ENCODE measurements at regions not wholly inside any gene's neighbourhood (a gene's known extent, or its start where the extent isn't known, plus 50 kb on each side); places are given as distances from the start of the nearest gene placed in this dataset.
"Not testable (repeated sequence)": the region's sequence is repeated elsewhere in the genome, so short reads cannot be mapped to it uniquely, and the experiment has no call there.

GRCh38 chr12:59517522-59517921 lies 78.3 kb upstream of the SLC16A7 start:
- H3K36me3 Mint-ChIP-seq (ENCODE audit: low read depth) = no peaks in the 10 kb centered on the region
- no peak overlapping the region for H3K4me3 Mint-ChIP-seq
- DNase-seq = no peak
- H3K27ac Mint-ChIP-seq = no peak overlapping the region
- H3K27me3 Mint-ChIP-seq = no peaks in the 10 kb centered on the region
- no peaks in the 10 kb centered on the region for H3K9me3 Mint-ChIP-seq
- peaks cover 13% of the 10 kb centered on the region for H3K4me1 Mint-ChIP-seq (ENCODE audit: low read depth)

- H3K27me3 Mint-ChIP-seq = no peaks in the 10 kb centered on the region
- H3K4me1 Mint-ChIP-seq (ENCODE audit: low read depth) = peaks cover 17% of the 10 kb centered on the region
- no peaks in the 10 kb centered on the region for H3K36me3 Mint-ChIP-seq (ENCODE audit: low read depth)
- no peaks in the 10 kb centered on the region for H3K9me3 Mint-ChIP-seq
- DNase-seq = no peak
- no peak overlapping the region for H3K4me3 Mint-ChIP-seq
- H3K27ac Mint-ChIP-seq = no peak overlapping the region
Measured at GRCh38 chr12:59500915-59501314, 94.9 kb upstream of the SLC16A7 start.

GRCh38 chr12:59500335-59500734 lies 95.5 kb upstream of the SLC16A7 start:
- Mint-ChIP-seq H3K4me1 (ENCODE audit: low read depth) (peaks cover 17% of the 10 kb centered on the region), H3K27ac (no peak overlapping the region), H3K4me3 (no peak overlapping the region), H3K27me3 (no peaks in the 10 kb centered on the region), H3K36me3 (ENCODE audit: low read depth) (no peaks in the 10 kb centered on the region), H3K9me3 (no peaks in the 10 kb centered on the region)
- DNase-seq = no peak

GRCh38 chr12:59499774-59500173 lies 96.1 kb upstream of the SLC16A7 start:
- H3K27me3 Mint-ChIP-seq = no peaks in the 10 kb centered on the region
- H3K4me1 Mint-ChIP-seq (ENCODE audit: low read depth) = peaks cover 17% of the 10 kb centered on the region
- no peaks in the 10 kb centered on the region for H3K9me3 Mint-ChIP-seq
- DNase-seq = no peak
- H3K36me3 Mint-ChIP-seq (ENCODE audit: low read depth) = no peaks in the 10 kb centered on the region
- H3K27ac Mint-ChIP-seq = no peak overlapping the region
- no peak overlapping the region for H3K4me3 Mint-ChIP-seq

GRCh38 chr12:59494617-59495016 lies 101.2 kb upstream of the SLC16A7 start:
- Mint-ChIP-seq H3K27me3 (no peaks in the 10 kb centered on the region), H3K27ac (no peak overlapping the region), H3K9me3 (no peaks in the 10 kb centered on the region), H3K4me1 (ENCODE audit: low read depth) (peaks cover 3% of the 10 kb centered on the region), H3K36me3 (ENCODE audit: low read depth) (no peaks in the 10 kb centered on the region), H3K4me3 (no peak overlapping the region)
- no peak for DNase-seq

- DNase-seq = no peak
- Mint-ChIP-seq H3K9me3 (no peaks in the 10 kb centered on the region), H3K36me3 (ENCODE audit: low read depth) (no peaks in the 10 kb centered on the region), H3K27me3 (no peaks in the 10 kb centered on the region), H3K4me1 (ENCODE audit: low read depth) (no peaks in the 10 kb centered on the region), H3K27ac (no peak overlapping the region), H3K4me3 (no peak overlapping the region)
Measured at GRCh38 chr12:59491877-59492276, 104.0 kb upstream of the SLC16A7 start.

GRCh38 chr12:59486827-59487226 lies 109.0 kb upstream of the SLC16A7 start:
- DNase-seq = no peak
- Mint-ChIP-seq H3K36me3 (ENCODE audit: low read depth) (no peaks in the 10 kb centered on the region), H3K4me1 (ENCODE audit: low read depth) (no peaks in the 10 kb centered on the region), H3K27ac (no peak overlapping the region), H3K4me3 (no peak overlapping the region), H3K27me3 (no peaks in the 10 kb centered on the region), H3K9me3 (peaks cover 2% of the 10 kb centered on the region)

- Mint-ChIP-seq H3K9me3 (peaks cover 2% of the 10 kb centered on the region), H3K27me3 (no peaks in the 10 kb centered on the region), H3K36me3 (ENCODE audit: low read depth) (no peaks in the 10 kb centered on the region), H3K4me3 (no peak overlapping the region), H3K27ac (no peak overlapping the region), H3K4me1 (ENCODE audit: low read depth) (no peaks in the 10 kb centered on the region)
- DNase-seq = no peak
Measured at GRCh38 chr12:59484575-59484974, 111.3 kb upstream of the SLC16A7 start.

- H3K9me3 Mint-ChIP-seq; H3K4me3 Mint-ChIP-seq; H3K4me1 Mint-ChIP-seq (ENCODE audit: low read depth); DNase-seq; H3K27ac Mint-ChIP-seq; H3K36me3 Mint-ChIP-seq (ENCODE audit: low read depth): not testable (repeated sequence)
- peaks cover 11% of the 10 kb centered on the region for H3K27me3 Mint-ChIP-seq
Measured at GRCh38 chr12:59474236-59474635, 121.6 kb upstream of the SLC16A7 start.

GRCh38 chr12:59472273-59472672 lies 123.6 kb upstream of the SLC16A7 start:
- H3K36me3 Mint-ChIP-seq (ENCODE audit: low read depth) = no peaks in the 10 kb centered on the region
- DNase-seq = no peak

GRCh38 chr12:59459966-59460660 lies 135.7 kb upstream of the SLC16A7 start:
- Mint-ChIP-seq H3K4me3 (no peak overlapping the region), H3K4me1 (ENCODE audit: low read depth) (no peaks in the 10 kb centered on the region), H3K36me3 (ENCODE audit: low read depth) (no peaks in the 10 kb centered on the region), H3K9me3 (no peaks in the 10 kb centered on the region), H3K27me3 (no peaks in the 10 kb centered on the region), H3K27ac (no peak overlapping the region)
- DNase-seq = no peak

More at GRCh38 chr12:59472273-59472672, 123.6 kb upstream of the SLC16A7 start:
- Mint-ChIP-seq H3K9me3 (peaks cover 3% of the 10 kb centered on the region), H3K27me3 (peaks cover 11% of the 10 kb centered on the region), H3K4me1 (ENCODE audit: low read depth) (peaks cover 4% of the 10 kb centered on the region), H3K4me3 (no peak overlapping the region), H3K27ac (no peak overlapping the region)

GRCh38 chr12:59453475-59453874 lies 142.4 kb upstream of the SLC16A7 start:
- Mint-ChIP-seq H3K4me1 (ENCODE audit: low read depth) (no peaks in the 10 kb centered on the region), H3K27ac (no peak overlapping the region), H3K36me3 (ENCODE audit: low read depth) (no peaks in the 10 kb centered on the region), H3K9me3 (no peaks in the 10 kb centered on the region), H3K27me3 (no peaks in the 10 kb centered on the region), H3K4me3 (no peak overlapping the region)
- no peak for DNase-seq

- Mint-ChIP-seq H3K27ac (no peak overlapping the region), H3K27me3 (no peaks in the 10 kb centered on the region), H3K4me1 (ENCODE audit: low read depth) (no peaks in the 10 kb centered on the region), H3K9me3 (no peaks in the 10 kb centered on the region), H3K4me3 (no peak overlapping the region), H3K36me3 (ENCODE audit: low read depth) (no peaks in the 10 kb centered on the region)
- DNase-seq = no peak
Measured at GRCh38 chr12:59452746-59453145, 143.1 kb upstream of the SLC16A7 start.

GRCh38 chr12:59452259-59452658 lies 143.6 kb upstream of the SLC16A7 start:
- Mint-ChIP-seq H3K9me3 (no peaks in the 10 kb centered on the region), H3K4me3 (no peak overlapping the region), H3K27ac (no peak overlapping the region), H3K27me3 (no peaks in the 10 kb centered on the region), H3K4me1 (ENCODE audit: low read depth) (no peaks in the 10 kb centered on the region), H3K36me3 (ENCODE audit: low read depth) (no peaks in the 10 kb centered on the region)
- DNase-seq = no peak

- H3K27me3 Mint-ChIP-seq = peaks cover 2% of the 10 kb centered on the region
- H3K4me3 Mint-ChIP-seq = no peak overlapping the region
- H3K9me3 Mint-ChIP-seq = peaks cover 12% of the 10 kb centered on the region
Measured at GRCh38 chr12:59446116-59446515, 149.7 kb upstream of the SLC16A7 start.

GRCh38 chr12:59444932-59445331 lies 150.9 kb upstream of the SLC16A7 start:
- H3K4me1 Mint-ChIP-seq (ENCODE audit: low read depth) = no peaks in the 10 kb centered on the region
- no peaks in the 10 kb centered on the region for H3K36me3 Mint-ChIP-seq (ENCODE audit: low read depth)
- no peak for DNase-seq
- peaks cover 20% of the 10 kb centered on the region for H3K9me3 Mint-ChIP-seq
- H3K27ac Mint-ChIP-seq = no peak overlapping the region
- no peak overlapping the region for H3K4me3 Mint-ChIP-seq
- peaks cover 2% of the 10 kb centered on the region for H3K27me3 Mint-ChIP-seq

More at GRCh38 chr12:59446116-59446515, 149.7 kb upstream of the SLC16A7 start:
- Mint-ChIP-seq H3K27ac (no peak overlapping the region), H3K4me1 (ENCODE audit: low read depth) (no peaks in the 10 kb centered on the region), H3K36me3 (ENCODE audit: low read depth) (no peaks in the 10 kb centered on the region)
- no peak for DNase-seq

Data from activated T-cell treated with anti-CD3 and anti-CD28 coated beads, Interleukin-2, amount 50 U/mL, for 24 hours (primary cell).